GM13977 (cell line): ENCODE measurements at regions not wholly inside any gene's neighbourhood (a gene's known extent, or its start where the extent isn't known, plus 50 kb on each side); places are given as distances from the start of the nearest gene placed in this dataset.

Source experiments
- DNase-seq: peaks from one replicate; pipeline ENCODE4 v3.0.0; 2012; ENCODE audit warnings: low spot score
- CTCF ChIP-seq: IDR thresholded peaks from 2 replicates; pipeline ENCODE4 v1.5.1; 2012; ENCODE audit warnings: mild to moderate bottlenecking, control low read depth; ENCODE audit not compliant: insufficient read depth; ENCODE audit errors: extremely low read depth, missing control alignments
- in situ Hi-C: fragments of 300-500 bp; cut with MboI; formaldehyde crosslinking; loops from one replicate; pipeline ENCODE4 v1.12.0; 2022; ENCODE audit warnings: low sequenced_read_pairs, low pct_unique_long_range_greater_than_20kb, mixed read lengths, inconsistent platforms; ENCODE audit not compliant: unreplicated experiment

- no peak for TF ChIP-seq CTCF
- in situ Hi-C loops = no loop called here
- DNase-seq = no peak
Measured at GRCh38 chr18:68467329-68467728, 247.6 kb downstream of the TMX3 start.

GRCh38 chr18:68466672-68467071 is 248.2 kb downstream of the TMX3 start:
- in situ Hi-C loops = no loop called here
- DNase-seq = no peak
- TF ChIP-seq CTCF = no peak

GRCh38 chr18:68462766-68463165 is 252.1 kb downstream of the TMX3 start:
- in situ Hi-C loops = no loop called here
- no peak for TF ChIP-seq CTCF
- DNase-seq = no peak

GRCh38 chr18:68462148-68462547 is 252.8 kb downstream of the TMX3 start:
- no peak for DNase-seq
- TF ChIP-seq CTCF = no peak
- in situ Hi-C loops = no loop called here

- no peak for TF ChIP-seq CTCF
- DNase-seq = no peak
- in situ Hi-C loops = no loop called here
Measured at GRCh38 chr18:68461481-68462018, 253.4 kb downstream of the TMX3 start.

GRCh38 chr18:68459968-68460367 is 254.9 kb downstream of the TMX3 start:
- in situ Hi-C loops = no loop called here
- TF ChIP-seq CTCF = no peak
- no peak for DNase-seq

- in situ Hi-C loops = no loop called here
- TF ChIP-seq CTCF = no peak
- no peak for DNase-seq
Measured at GRCh38 chr18:68456985-68457384, 257.9 kb downstream of the TMX3 start.
